HEK293 (cell line): ENCODE measurements at regions not wholly inside any gene's neighbourhood (a gene's known extent, or its start where the extent isn't known, plus 50 kb on each side); places are given as distances from the start of the nearest gene placed in this dataset.

Source experiments
- CTCF ChIA-PET: fragments of 350-600 bp; formaldehyde crosslinking; extraction: SDS; loops from one replicate; lab custom pipeline; 2021; ENCODE audit warnings: antibody characterized with exemption; lab: Yijun Ruan, JAX
- POLR2A ChIA-PET: fragments of 300-600 bp; formaldehyde crosslinking; extraction: SDS; loops from one replicate; lab custom pipeline; 2020; ENCODE audit warnings: antibody characterized with exemption, inconsistent platforms; lab: Yijun Ruan, JAX
- H3K27ac ChIP-seq: fragments of 200-500 bp; sonication (Bioruptor generic); 2 replicates; pipeline ENCODE4 v1.5.1; 2014; ENCODE audit warnings: low read depth, low read length, control low read depth, inconsistent platforms; ENCODE audit errors: extremely low read depth
- H3K36me3 ChIP-seq, 2 experiments: fragments of 200-500 bp in 1 of 2; sonication (Bioruptor generic) in 1 of 2; 1 replicate in 1 of 2; 2 replicates in 1 of 2; pipeline ENCODE4 v1.5.1; 2014 to 2017; ENCODE audit warnings: inconsistent platforms in 2 of 2, low read length in 2 of 2; ENCODE audit not compliant: control insufficient read depth in 2 of 2, insufficient read depth in 1 of 2
- H3K4me1 ChIP-seq: fragments of 200-500 bp; sonication (Bioruptor generic); 2 replicates; pipeline ENCODE4 v1.5.1; 2014; ENCODE audit warnings: mild to moderate bottlenecking, low read length, inconsistent platforms; ENCODE audit not compliant: control insufficient read depth, insufficient read depth
- H3K4me3 ChIP-seq: 2 replicates; pipeline ENCODE4 v1.5.1; 2011; ENCODE audit warnings: low read depth, mild to moderate bottlenecking, control low read depth, low read length, moderate library complexity
- H3K9me3 ChIP-seq: fragments of 200-500 bp; sonication (Bioruptor generic); 2 replicates; pipeline ENCODE4 v1.5.1; 2014; ENCODE audit warnings: low read depth, low read length, inconsistent platforms; ENCODE audit not compliant: control insufficient read depth, insufficient read depth
- GLI2 ChIP-seq: fragments of 450-650 bp; formaldehyde crosslinking; IDR thresholded peaks from 2 replicates; pipeline ENCODE4; 2017; ENCODE audit warnings: missing biosample characterization, missing genetic modification characterization, low read depth, borderline replicate concordance
- REPIN1 ChIP-seq: fragments of 450-650 bp; formaldehyde crosslinking; IDR thresholded peaks from 2 replicates; pipeline ENCODE4 v1.5.1; 2017; ENCODE audit warnings: missing biosample characterization, missing genetic modification characterization, low read depth
- ZNF112 ChIP-seq: fragments of 450-650 bp; formaldehyde crosslinking; IDR thresholded peaks from 2 replicates; pipeline ENCODE4 v1.5.0; 2017; ENCODE audit warnings: missing biosample characterization, missing genetic modification characterization
- ZNF133 ChIP-seq: fragments of 450-650 bp; formaldehyde crosslinking; IDR thresholded peaks from 2 replicates; pipeline ENCODE4 v1.5.1; 2016; ENCODE audit warnings: missing biosample characterization, missing genetic modification characterization
- ZNF155 ChIP-seq: fragments of 450-650 bp; formaldehyde crosslinking; IDR thresholded peaks from 2 replicates; pipeline ENCODE4 v1.5.1; 2016; ENCODE audit warnings: missing biosample characterization, missing genetic modification characterization
- ZNF211 ChIP-seq: fragments of 450-650 bp; formaldehyde crosslinking; IDR thresholded peaks from 2 replicates; pipeline ENCODE4 v1.5.1; 2016; ENCODE audit warnings: low read depth, missing biosample characterization, missing genetic modification characterization
- ZNF404 ChIP-seq: fragments of 450-650 bp; formaldehyde crosslinking; IDR thresholded peaks from 2 replicates; pipeline ENCODE4 v1.5.1; 2017; ENCODE audit warnings: missing biosample characterization, missing genetic modification characterization
- ZNF677 ChIP-seq: fragments of 450-650 bp; IDR thresholded peaks from 2 replicates; pipeline ENCODE4 v1.5.0; 2018; ENCODE audit warnings: missing biosample characterization, mild to moderate bottlenecking, missing genetic modification characterization, moderate library complexity
- TF ChIP-seq, protein P1 (sequence below): fragments of 450-650 bp; formaldehyde crosslinking; IDR thresholded peaks from 2 replicates; pipeline ENCODE4 v1.5.1; 2017; ENCODE audit warnings: missing biosample characterization, missing genetic modification characterization
- TF ChIP-seq, protein P2 (sequence below): fragments of 450-650 bp; formaldehyde crosslinking; IDR thresholded peaks from 2 replicates; pipeline ENCODE4 v1.5.1; 2016; ENCODE audit warnings: missing biosample characterization, missing genetic modification characterization, borderline replicate concordance
- TF ChIP-seq, protein P3 (sequence below): fragments of 450-650 bp; formaldehyde crosslinking; IDR thresholded peaks from 2 replicates; pipeline ENCODE4 v1.5.1; 2017; ENCODE audit warnings: missing biosample characterization, missing genetic modification characterization

DNA sequence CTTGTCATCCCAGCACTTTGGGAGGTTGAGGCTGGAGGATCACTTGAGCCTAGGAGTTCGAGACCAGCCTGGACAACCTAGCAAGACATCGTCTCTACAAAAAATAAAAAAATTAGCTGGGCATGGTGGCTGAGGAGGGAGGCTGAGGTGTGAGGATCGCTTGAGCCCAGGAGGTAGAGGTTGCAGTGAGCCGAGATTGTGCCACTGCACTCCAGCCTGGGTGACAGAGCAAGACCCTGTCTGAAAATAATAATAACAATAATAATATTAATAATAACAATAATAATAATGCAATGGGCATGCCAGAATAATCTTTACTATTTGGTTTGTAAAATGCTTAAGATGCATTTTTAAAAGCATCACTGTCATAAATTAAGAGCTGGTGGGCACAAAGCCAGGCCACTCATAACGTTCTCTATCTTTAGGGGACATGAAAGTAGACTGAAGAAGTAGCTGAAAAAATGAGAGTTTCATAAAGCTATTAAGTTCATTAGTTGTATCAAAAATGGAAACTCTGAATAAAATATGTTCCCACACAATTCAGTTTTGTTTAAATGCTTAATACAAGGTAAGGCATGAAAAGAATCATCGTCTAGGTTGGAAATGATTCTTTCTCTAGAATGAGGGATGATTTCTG lies 51.6 kb upstream of the ITPKB start:
- POLR2A ChIA-PET, result no interaction called here
- Histone ChIP-seq H3K27ac (no peak overlapping the region), H3K4me1 (no peaks in the 10 kb centered on the region), H3K4me3 (no peak overlapping the region), H3K36me3 (no peaks in the 10 kb centered on the region), H3K9me3 (no peaks in the 10 kb centered on the region)
- CTCF ChIA-PET, result interaction anchor here (0.6 to 1.0 kb wide), 4 partner anchors 67 to 464 kb away, joined by 3 read pairs; no protein-coding TSS in a partner anchor
- TF ChIP-seq ZNF133 (tag by site-specific recombination) (no peak), REPIN1 (tag by site-specific recombination) (peak; percentile 97)

DNA sequence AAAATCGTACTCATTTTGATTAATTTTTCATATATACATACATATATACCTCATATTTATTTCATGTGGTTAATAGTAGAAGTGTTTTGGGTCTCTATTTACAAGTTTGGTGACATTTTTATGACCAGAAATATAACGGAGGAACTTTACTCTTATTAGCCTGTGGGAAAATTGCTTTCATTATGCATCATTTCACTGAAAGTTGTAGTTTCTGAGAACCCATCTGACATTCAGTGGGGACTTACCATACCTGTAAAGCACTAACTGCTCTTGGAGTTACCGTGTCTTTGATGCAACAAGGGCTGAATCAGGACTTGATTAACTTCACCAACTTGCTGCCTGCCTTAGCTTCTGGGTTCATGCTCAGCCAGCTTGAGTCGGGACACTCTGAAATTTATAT lies 49.9 kb upstream of the ITPKB start:
- no peaks in the 10 kb centered on the region for H3K9me3 ChIP-seq
- ChIA-PET CTCF (no interaction called here), POLR2A (no interaction called here)
- no peak overlapping the region for H3K27ac ChIP-seq
- H3K4me3 ChIP-seq, result no peak overlapping the region
- TF ChIP-seq, protein P1, sequence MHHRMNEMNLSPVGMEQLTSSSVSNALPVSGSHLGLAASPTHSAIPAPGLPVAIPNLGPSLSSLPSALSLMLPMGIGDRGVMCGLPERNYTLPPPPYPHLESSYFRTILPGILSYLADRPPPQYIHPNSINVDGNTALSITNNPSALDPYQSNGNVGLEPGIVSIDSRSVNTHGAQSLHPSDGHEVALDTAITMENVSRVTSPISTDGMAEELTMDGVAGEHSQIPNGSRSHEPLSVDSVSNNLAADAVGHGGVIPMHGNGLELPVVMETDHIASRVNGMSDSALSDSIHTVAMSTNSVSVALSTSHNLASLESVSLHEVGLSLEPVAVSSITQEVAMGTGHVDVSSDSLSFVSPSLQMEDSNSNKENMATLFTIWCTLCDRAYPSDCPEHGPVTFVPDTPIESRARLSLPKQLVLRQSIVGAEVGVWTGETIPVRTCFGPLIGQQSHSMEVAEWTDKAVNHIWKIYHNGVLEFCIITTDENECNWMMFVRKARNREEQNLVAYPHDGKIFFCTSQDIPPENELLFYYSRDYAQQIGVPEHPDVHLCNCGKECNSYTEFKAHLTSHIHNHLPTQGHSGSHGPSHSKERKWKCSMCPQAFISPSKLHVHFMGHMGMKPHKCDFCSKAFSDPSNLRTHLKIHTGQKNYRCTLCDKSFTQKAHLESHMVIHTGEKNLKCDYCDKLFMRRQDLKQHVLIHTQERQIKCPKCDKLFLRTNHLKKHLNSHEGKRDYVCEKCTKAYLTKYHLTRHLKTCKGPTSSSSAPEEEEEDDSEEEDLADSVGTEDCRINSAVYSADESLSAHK (tag by site-specific recombination), result no peak
- TF ChIP-seq, protein P2, sequence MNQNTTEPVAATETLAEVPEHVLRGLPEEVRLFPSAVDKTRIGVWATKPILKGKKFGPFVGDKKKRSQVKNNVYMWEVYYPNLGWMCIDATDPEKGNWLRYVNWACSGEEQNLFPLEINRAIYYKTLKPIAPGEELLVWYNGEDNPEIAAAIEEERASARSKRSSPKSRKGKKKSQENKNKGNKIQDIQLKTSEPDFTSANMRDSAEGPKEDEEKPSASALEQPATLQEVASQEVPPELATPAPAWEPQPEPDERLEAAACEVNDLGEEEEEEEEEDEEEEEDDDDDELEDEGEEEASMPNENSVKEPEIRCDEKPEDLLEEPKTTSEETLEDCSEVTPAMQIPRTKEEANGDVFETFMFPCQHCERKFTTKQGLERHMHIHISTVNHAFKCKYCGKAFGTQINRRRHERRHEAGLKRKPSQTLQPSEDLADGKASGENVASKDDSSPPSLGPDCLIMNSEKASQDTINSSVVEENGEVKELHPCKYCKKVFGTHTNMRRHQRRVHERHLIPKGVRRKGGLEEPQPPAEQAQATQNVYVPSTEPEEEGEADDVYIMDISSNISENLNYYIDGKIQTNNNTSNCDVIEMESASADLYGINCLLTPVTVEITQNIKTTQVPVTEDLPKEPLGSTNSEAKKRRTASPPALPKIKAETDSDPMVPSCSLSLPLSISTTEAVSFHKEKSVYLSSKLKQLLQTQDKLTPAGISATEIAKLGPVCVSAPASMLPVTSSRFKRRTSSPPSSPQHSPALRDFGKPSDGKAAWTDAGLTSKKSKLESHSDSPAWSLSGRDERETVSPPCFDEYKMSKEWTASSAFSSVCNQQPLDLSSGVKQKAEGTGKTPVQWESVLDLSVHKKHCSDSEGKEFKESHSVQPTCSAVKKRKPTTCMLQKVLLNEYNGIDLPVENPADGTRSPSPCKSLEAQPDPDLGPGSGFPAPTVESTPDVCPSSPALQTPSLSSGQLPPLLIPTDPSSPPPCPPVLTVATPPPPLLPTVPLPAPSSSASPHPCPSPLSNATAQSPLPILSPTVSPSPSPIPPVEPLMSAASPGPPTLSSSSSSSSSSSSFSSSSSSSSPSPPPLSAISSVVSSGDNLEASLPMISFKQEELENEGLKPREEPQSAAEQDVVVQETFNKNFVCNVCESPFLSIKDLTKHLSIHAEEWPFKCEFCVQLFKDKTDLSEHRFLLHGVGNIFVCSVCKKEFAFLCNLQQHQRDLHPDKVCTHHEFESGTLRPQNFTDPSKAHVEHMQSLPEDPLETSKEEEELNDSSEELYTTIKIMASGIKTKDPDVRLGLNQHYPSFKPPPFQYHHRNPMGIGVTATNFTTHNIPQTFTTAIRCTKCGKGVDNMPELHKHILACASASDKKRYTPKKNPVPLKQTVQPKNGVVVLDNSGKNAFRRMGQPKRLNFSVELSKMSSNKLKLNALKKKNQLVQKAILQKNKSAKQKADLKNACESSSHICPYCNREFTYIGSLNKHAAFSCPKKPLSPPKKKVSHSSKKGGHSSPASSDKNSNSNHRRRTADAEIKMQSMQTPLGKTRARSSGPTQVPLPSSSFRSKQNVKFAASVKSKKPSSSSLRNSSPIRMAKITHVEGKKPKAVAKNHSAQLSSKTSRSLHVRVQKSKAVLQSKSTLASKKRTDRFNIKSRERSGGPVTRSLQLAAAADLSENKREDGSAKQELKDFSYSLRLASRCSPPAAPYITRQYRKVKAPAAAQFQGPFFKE (tag by site-specific recombination), result no peak
- no peak for TF ChIP-seq ZNF677 (tag by site-specific recombination)
- TF ChIP-seq ZNF211 (tag by site-specific recombination), result no peak
- TF ChIP-seq GLI2, result no peak
- TF ChIP-seq ZNF404 (tag by site-specific recombination), result no peak
- TF ChIP-seq ZNF155 (tag by site-specific recombination), result no peak
- TF ChIP-seq ZNF112 (tag by site-specific recombination), result no peak
- TF ChIP-seq, protein P3, sequence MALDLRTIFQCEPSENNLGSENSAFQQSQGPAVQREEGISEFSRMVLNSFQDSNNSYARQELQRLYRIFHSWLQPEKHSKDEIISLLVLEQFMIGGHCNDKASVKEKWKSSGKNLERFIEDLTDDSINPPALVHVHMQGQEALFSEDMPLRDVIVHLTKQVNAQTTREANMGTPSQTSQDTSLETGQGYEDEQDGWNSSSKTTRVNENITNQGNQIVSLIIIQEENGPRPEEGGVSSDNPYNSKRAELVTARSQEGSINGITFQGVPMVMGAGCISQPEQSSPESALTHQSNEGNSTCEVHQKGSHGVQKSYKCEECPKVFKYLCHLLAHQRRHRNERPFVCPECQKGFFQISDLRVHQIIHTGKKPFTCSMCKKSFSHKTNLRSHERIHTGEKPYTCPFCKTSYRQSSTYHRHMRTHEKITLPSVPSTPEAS, result no peak
- peaks cover 2% of the 10 kb centered on the region; the same call in 1 of the 2 replicates for H3K4me1 ChIP-seq
- H3K36me3 ChIP-seq, result no peaks in the 10 kb centered on the region
